IMR-90 (cell line): ENCODE measurements at regions not wholly inside any gene's neighbourhood (a gene's known extent, or its start where the extent isn't known, plus 50 kb on each side); places are given as distances from the start of the nearest gene placed in this dataset.

Experiments used
- ATAC-seq: fragments of 200-7000 bp; cut with Tn5 transposase; 2 replicates; pipeline ENCODE4 v1.9.1; 2020; ENCODE audit warnings: low read depth, mild to moderate bottlenecking, moderate library complexity
- BruUV-seq: library from RNA; stranded (reverse); fragments of 400-500 nt; replicated peaks from 2 replicates; lab custom pipeline; 2021; lab: Mats Ljungman, UMichigan
- CTCF ChIA-PET: fragments of 300-600 bp; formaldehyde crosslinking; extraction: SDS; loops from one replicate; lab custom pipeline; 2021; ENCODE audit warnings: antibody characterized with exemption; lab: Yijun Ruan, JAX
- POLR2A ChIA-PET: fragments of 300-600 bp; sonication (Branson Sonifier 250); formaldehyde crosslinking; loops from one replicate; lab custom pipeline; 2022; ENCODE audit warnings: antibody characterized with exemption; ENCODE audit not compliant: unreplicated experiment; lab: Charles Lee
- DNase-seq: peaks from one replicate; pipeline ENCODE4 v3.0.0; 2013
- H2AFZ ChIP-seq: replicated peaks from 2 replicates; pipeline ENCODE3; 2013; ENCODE audit warnings: low read length, mild to moderate bottlenecking; ENCODE audit not compliant: poor library complexity
- H2AK5ac ChIP-seq: 2 replicates; pipeline ENCODE4 v1.6.1; 2013; ENCODE audit warnings: low read depth, low read length, inconsistent platforms
- H2AK9ac ChIP-seq: replicated peaks from 2 replicates; pipeline ENCODE3; 2013; ENCODE audit warnings: mild to moderate bottlenecking, low read depth, low read length, moderate library complexity; ENCODE audit not compliant: poor library complexity
- H2BK120ac ChIP-seq: 2 replicates; pipeline ENCODE4 v1.6.1; 2013; ENCODE audit warnings: low read depth, low read length, inconsistent platforms
- H2BK15ac ChIP-seq: 3 replicates; pipeline ENCODE4 v1.6.1; 2013; ENCODE audit warnings: low read depth, low read length, inconsistent platforms
- H2BK20ac ChIP-seq: 2 replicates; pipeline ENCODE4 v1.6.1; 2013; ENCODE audit warnings: low read depth, mild to moderate bottlenecking, inconsistent platforms, low read length, moderate library complexity
- H2BK5ac ChIP-seq: 2 replicates; pipeline ENCODE4 v1.6.1; 2013; ENCODE audit warnings: mild to moderate bottlenecking, low read depth, low read length, inconsistent platforms; ENCODE audit not compliant: poor library complexity, severe bottlenecking
- H3K14ac ChIP-seq: replicated peaks from 2 replicates; pipeline ENCODE4 v1.6.1; 2013; ENCODE audit warnings: low read depth, low read length, inconsistent platforms
- H3K18ac ChIP-seq: 2 replicates; pipeline ENCODE4 v1.6.1; 2013; ENCODE audit warnings: low read depth, low read length, control low read depth
- H3K23ac ChIP-seq: 2 replicates; pipeline ENCODE4 v1.6.1; 2013; ENCODE audit warnings: low read depth, low read length, inconsistent platforms
- H3K27ac ChIP-seq: 2 replicates; pipeline ENCODE4 v1.5.1; 2013; ENCODE audit warnings: mild to moderate bottlenecking, control low read depth, low read length; ENCODE audit not compliant: insufficient read depth
- H3K27me3 ChIP-seq: 2 replicates; pipeline ENCODE4 v1.6.1; 2013; ENCODE audit warnings: low read length; ENCODE audit not compliant: control insufficient read depth, insufficient read depth
- H3K36me3 ChIP-seq: 2 replicates; pipeline ENCODE4 v1.6.1; 2013; ENCODE audit warnings: low read length, mixed read lengths; ENCODE audit not compliant: control insufficient read depth, insufficient read depth
- H3K4ac ChIP-seq: 2 replicates; pipeline ENCODE4 v1.6.1; 2013; ENCODE audit warnings: low read depth, low read length, inconsistent platforms
- H3K4me1 ChIP-seq: 2 replicates; pipeline ENCODE4 v1.6.1; 2013; ENCODE audit warnings: low read length, mixed read lengths; ENCODE audit not compliant: control insufficient read depth, insufficient read depth
- H3K4me2 ChIP-seq: 2 replicates; pipeline ENCODE4 v1.6.1; 2013; ENCODE audit warnings: low read depth, mild to moderate bottlenecking, control low read depth, low read length, moderate library complexity
- H3K4me3 ChIP-seq: 2 replicates; pipeline ENCODE4 v1.5.1; 2013; ENCODE audit warnings: low read depth, mild to moderate bottlenecking, control low read depth, low read length, moderate library complexity; ENCODE audit not compliant: insufficient read depth
- H3K56ac ChIP-seq: 2 replicates; pipeline ENCODE4 v1.6.1; 2013; ENCODE audit warnings: low read length, inconsistent platforms; ENCODE audit not compliant: insufficient read depth; ENCODE audit errors: extremely low read depth
- H3K79me1 ChIP-seq, 2 experiments: 2 replicates each; pipeline ENCODE4 v1.6.1; 2013; ENCODE audit warnings: low read length in 2 of 2, inconsistent platforms in 1 of 2, low read depth in 1 of 2
- H3K9ac ChIP-seq: 2 replicates; pipeline ENCODE4 v1.6.1; 2013; ENCODE audit warnings: low read depth, low read length, control low read depth
- H3K9me1 ChIP-seq: 2 replicates; pipeline ENCODE4 v1.6.1; 2013; ENCODE audit warnings: low read length, inconsistent platforms; ENCODE audit not compliant: insufficient read depth
- H3K9me3 ChIP-seq: 2 replicates; pipeline ENCODE4 v1.6.1; 2013; ENCODE audit warnings: low read length; ENCODE audit not compliant: control insufficient read depth, insufficient read depth
- H4K20me1 ChIP-seq: 2 replicates; pipeline ENCODE4 v1.6.1; 2013; ENCODE audit warnings: low read length, inconsistent platforms; ENCODE audit not compliant: insufficient read depth
- H4K5ac ChIP-seq: 2 replicates; pipeline ENCODE4 v1.6.1; 2013; ENCODE audit warnings: mild to moderate bottlenecking, low read depth, low read length, control low read depth
- H4K8ac ChIP-seq, 2 experiments: 2 replicates each; pipeline ENCODE4 v1.6.1; 2013; ENCODE audit warnings: low read depth in 2 of 2, low read length in 2 of 2, control low read depth in 1 of 2, inconsistent platforms in 1 of 2
- H4K91ac ChIP-seq: 2 replicates; pipeline ENCODE4 v1.6.1; 2013; ENCODE audit warnings: low read depth, low read length, inconsistent platforms; ENCODE audit not compliant: insufficient read depth
- BHLHE40 ChIP-seq: fragments of 150-350 bp; IDR thresholded peaks from 2 replicates; pipeline ENCODE4 v1.6.1; 2016; ENCODE audit warnings: mild to moderate bottlenecking, low read depth, low read length
- CTCF ChIP-seq: conservative IDR thresholded peaks from 2 replicates; pipeline ENCODE4 v1.5.1; 2012; ENCODE audit warnings: mild to moderate bottlenecking, low read depth, low read length, improper control_type of control experiment
- ELK1 ChIP-seq: fragments of 150-350 bp; IDR thresholded peaks from 2 replicates; pipeline ENCODE4 v1.6.1; 2016; ENCODE audit warnings: low read depth, mild to moderate bottlenecking, low read length, moderate library complexity, borderline replicate concordance
- MAZ ChIP-seq: IDR thresholded peaks from 2 replicates; pipeline ENCODE4 v1.6.1; 2012; ENCODE audit warnings: low read depth, mild to moderate bottlenecking, low read length, improper control_type of control experiment, moderate library complexity, borderline replicate concordance
- POLR2A ChIP-seq: IDR thresholded peaks from 2 replicates; pipeline ENCODE4 v1.6.1; 2012; ENCODE audit warnings: mild to moderate bottlenecking, low read depth, low read length
- SMC3 ChIP-seq: fragments of 150-350 bp; IDR thresholded peaks from 2 replicates; pipeline ENCODE4 v1.6.1; 2016; ENCODE audit warnings: low read depth, mild to moderate bottlenecking, antibody characterized with exemption, low read length, moderate library complexity
- WGBS, 2 experiments: methylation state at CpG; one replicate each; pipeline versions ENCODE4 v1.1.5 to v1.1.7; 2013; ENCODE audit warnings: missing lambda C conversion rate in 2 of 2; ENCODE audit not compliant: insufficient read length in 1 of 2; ENCODE audit errors: extremely low coverage in 2 of 2; 5-methylcytosine and 5-hydroxymethylcytosine counted together
- dilution Hi-C: fragments of 300-500 bp; cut with HindIII; formaldehyde crosslinking; loops from one replicate; pipeline ENCODE4 v1.14.3; 2018; ENCODE audit warnings: low sequenced_read_pairs; ENCODE audit not compliant: unreplicated experiment
- in situ Hi-C: fragments of 300-500 bp; cut with MboI; formaldehyde crosslinking; loops from 3 replicates; pipeline ENCODE4 v1.14.3; 2019; ENCODE audit warnings: low sequenced_read_pairs, inconsistent platforms, mixed read lengths
- intact Hi-C: fragments of 100-400 bp; cut with micrococcal nuclease; formaldehyde crosslinking; loops from 2 replicates; pipeline ENCODE4 v1.10.0; 2022

GRCh38 chr3:29099296-29099695 lies 181.6 kb upstream of the RBMS3 start:
- intact Hi-C loops (no loop called here), dilution Hi-C loops (no loop called here), in situ Hi-C loops (no loop called here)
- H3K9ac ChIP-seq, result no peak overlapping the region
- H2BK120ac ChIP-seq, result no peak overlapping the region
- no peak overlapping the region for H2AK5ac ChIP-seq
- H2BK20ac ChIP-seq, result no peak overlapping the region
- H3K9me1 ChIP-seq, result no peaks in the 10 kb centered on the region
- TF ChIP-seq BHLHE40 (no peak), CTCF (no peak), SMC3 (no peak), MAZ (no peak), POLR2A (no peak), ELK1 (no peak)
- no peak overlapping the region for H4K5ac ChIP-seq
- H3K4me2 ChIP-seq, result no peak overlapping the region
- no peaks in the 10 kb centered on the region for H3K36me3 ChIP-seq
- no peak overlapping the region for H3K27ac ChIP-seq
- no TSS peak for BruUV-seq
- no peak overlapping the region for H3K4me3 ChIP-seq
- ATAC-seq (no peak; the same call in 1 of the 2 replicates), DNase-seq (peak; percentile 10)
- H4K91ac ChIP-seq, result no peak overlapping the region
- WGBS, 2 experiments, result 28% methylated on average over 2 of the region's 3 CpGs; no CpG with 5 or more reads in 1 of the 2 experiments
- no peak overlapping the region for H2AFZ ChIP-seq
- H3K4me1 ChIP-seq, result peaks cover 8% of the 10 kb centered on the region
- H2BK15ac ChIP-seq, result no peak overlapping the region
- no peak overlapping the region for H3K18ac ChIP-seq
- POLR2A ChIA-PET, result no interaction called here
- no peak overlapping the region for H4K8ac ChIP-seq
- CTCF ChIA-PET, result interaction anchor here (0.6 to 1.5 kb wide), 3 partner anchors 13 to 181 kb away, joined by 3 to 5 read pairs (median 4); partner anchors contain the start of gene RBMS3
- no peak overlapping the region for H3K4ac ChIP-seq
- no peaks in the 10 kb centered on the region for H3K9me3 ChIP-seq
- no peaks in the 10 kb centered on the region for H4K20me1 ChIP-seq
- H3K27me3 ChIP-seq, result no peaks in the 10 kb centered on the region
- no peak overlapping the region for H3K56ac ChIP-seq
- no peak overlapping the region for H3K23ac ChIP-seq
- no peak overlapping the region; the same call in 1 of the 2 replicates for H3K14ac ChIP-seq
- no peak overlapping the region for H2AK9ac ChIP-seq
- no peaks in the 10 kb centered on the region for H3K79me1 ChIP-seq
- no peak overlapping the region for H2BK5ac ChIP-seq
